IPS-18a (cell line): ENCODE measurements at regions not wholly inside any gene's neighbourhood (a gene's known extent, or its start where the extent isn't known, plus 50 kb on each side); places are given as distances from the start of the nearest gene placed in this dataset.

Experiments
- H3K27ac ChIP-seq: one replicate; pipeline ENCODE4 v1.5.1; 2013; ENCODE audit warnings: low read length
- H3K27me3 ChIP-seq: one replicate; pipeline ENCODE4 v1.6.1; 2013; ENCODE audit warnings: mild to moderate bottlenecking, low read length; ENCODE audit not compliant: control insufficient read depth, insufficient read depth
- H3K36me3 ChIP-seq: one replicate; pipeline ENCODE4 v1.6.1; 2013; ENCODE audit warnings: low read depth, low read length; ENCODE audit not compliant: control insufficient read depth
- H3K4me1 ChIP-seq: one replicate; pipeline ENCODE4 v1.6.1; 2013; ENCODE audit warnings: low read depth, low read length; ENCODE audit not compliant: control insufficient read depth
- H3K4me3 ChIP-seq: one replicate; pipeline ENCODE4 v1.5.1; 2013; ENCODE audit warnings: low read length
- H3K9ac ChIP-seq: one replicate; pipeline ENCODE4 v1.6.1; 2013; ENCODE audit warnings: mild to moderate bottlenecking, low read length, moderate library complexity
- H3K9me3 ChIP-seq: one replicate; pipeline ENCODE4 v1.6.1; 2013; ENCODE audit warnings: low read depth, low read length; ENCODE audit not compliant: control insufficient read depth

- Histone ChIP-seq H3K27ac (no peak overlapping the region), H3K36me3 (no peaks in the 10 kb centered on the region), H3K27me3 (no peaks in the 10 kb centered on the region), H3K4me1 (no peaks in the 10 kb centered on the region), H3K4me3 (no peak overlapping the region), H3K9ac (no peak overlapping the region), H3K9me3 (no peaks in the 10 kb centered on the region)
Measured at GRCh38 chr17:73924114-73924908, 279.2 kb upstream of the RPL38 start.

- Histone ChIP-seq H3K27me3 (no peaks in the 10 kb centered on the region), H3K4me1 (no peaks in the 10 kb centered on the region), H3K9me3 (no peaks in the 10 kb centered on the region), H3K27ac (no peak overlapping the region), H3K36me3 (no peaks in the 10 kb centered on the region), H3K9ac (no peak overlapping the region), H3K4me3 (no peak overlapping the region)
Measured at GRCh38 chr17:73924909-73925186, 278.6 kb upstream of the RPL38 start.

- H3K36me3 ChIP-seq, result no peaks in the 10 kb centered on the region
- no peaks in the 10 kb centered on the region for H3K9me3 ChIP-seq
- H3K9ac ChIP-seq, result no peak overlapping the region
- H3K4me1 ChIP-seq, result no peaks in the 10 kb centered on the region
- H3K4me3 ChIP-seq, result no peak overlapping the region
- H3K27ac ChIP-seq, result no peak overlapping the region
- H3K27me3 ChIP-seq, result no peaks in the 10 kb centered on the region
Measured at GRCh38 chr17:73929860-73930430, 273.5 kb upstream of the RPL38 start.

- no peaks in the 10 kb centered on the region for H3K36me3 ChIP-seq
- no peaks in the 10 kb centered on the region for H3K4me1 ChIP-seq
- no peak overlapping the region for H3K4me3 ChIP-seq
- no peaks in the 10 kb centered on the region for H3K9me3 ChIP-seq
- no peak overlapping the region for H3K9ac ChIP-seq
- no peaks in the 10 kb centered on the region for H3K27me3 ChIP-seq
- no peak overlapping the region for H3K27ac ChIP-seq
Measured at GRCh38 chr17:73932216-73932749, 271.2 kb upstream of the RPL38 start.

GRCh38 chr17:73933164-73933766, 270.2 kb upstream of the RPL38 start:
- Histone ChIP-seq H3K9me3 (no peaks in the 10 kb centered on the region), H3K4me3 (no peak overlapping the region), H3K4me1 (no peaks in the 10 kb centered on the region), H3K27ac (no peak overlapping the region), H3K27me3 (no peaks in the 10 kb centered on the region), H3K9ac (no peak overlapping the region), H3K36me3 (no peaks in the 10 kb centered on the region)

- no peak overlapping the region for H3K9ac ChIP-seq
- H3K4me3 ChIP-seq, result no peak overlapping the region
- H3K9me3 ChIP-seq, result no peaks in the 10 kb centered on the region
- no peaks in the 10 kb centered on the region for H3K36me3 ChIP-seq
- no peak overlapping the region for H3K27ac ChIP-seq
- H3K4me1 ChIP-seq, result no peaks in the 10 kb centered on the region
- H3K27me3 ChIP-seq, result no peaks in the 10 kb centered on the region
Measured at GRCh38 chr17:73933871-73934270, 269.6 kb upstream of the RPL38 start.

- Histone ChIP-seq H3K36me3 (no peaks in the 10 kb centered on the region), H3K9me3 (no peaks in the 10 kb centered on the region), H3K9ac (no peak overlapping the region), H3K27ac (no peak overlapping the region), H3K27me3 (no peaks in the 10 kb centered on the region), H3K4me1 (no peaks in the 10 kb centered on the region), H3K4me3 (no peak overlapping the region)
Measured at GRCh38 chr17:73934696-73935095, 268.8 kb upstream of the RPL38 start.

- Histone ChIP-seq H3K4me3 (no peak overlapping the region), H3K27ac (no peak overlapping the region), H3K9me3 (no peaks in the 10 kb centered on the region), H3K36me3 (no peaks in the 10 kb centered on the region), H3K27me3 (no peaks in the 10 kb centered on the region), H3K4me1 (no peaks in the 10 kb centered on the region), H3K9ac (no peak overlapping the region)
Measured at GRCh38 chr17:73936908-73937627, 266.4 kb upstream of the RPL38 start.

GRCh38 chr17:73938706-73939105, 264.8 kb upstream of the RPL38 start:
- Histone ChIP-seq H3K9ac (no peak overlapping the region), H3K4me3 (no peak overlapping the region), H3K27me3 (no peaks in the 10 kb centered on the region), H3K36me3 (no peaks in the 10 kb centered on the region), H3K4me1 (no peaks in the 10 kb centered on the region), H3K9me3 (no peaks in the 10 kb centered on the region), H3K27ac (no peak overlapping the region)

- Histone ChIP-seq H3K9ac (no peak overlapping the region), H3K9me3 (no peaks in the 10 kb centered on the region), H3K27me3 (no peaks in the 10 kb centered on the region), H3K4me3 (no peak overlapping the region), H3K36me3 (no peaks in the 10 kb centered on the region), H3K4me1 (no peaks in the 10 kb centered on the region), H3K27ac (no peak overlapping the region)
Measured at GRCh38 chr17:73939806-73940205, 263.7 kb upstream of the RPL38 start.

- Histone ChIP-seq H3K27me3 (no peaks in the 10 kb centered on the region), H3K9ac (no peak overlapping the region), H3K4me1 (no peaks in the 10 kb centered on the region), H3K27ac (no peak overlapping the region), H3K36me3 (no peaks in the 10 kb centered on the region), H3K4me3 (no peak overlapping the region), H3K9me3 (no peaks in the 10 kb centered on the region)
Measured at GRCh38 chr17:73940511-73940910, 263.0 kb upstream of the RPL38 start.
